WTC11 (cell line): ENCODE measurements at regions not wholly inside any gene's neighbourhood (a gene's known extent, or its start where the extent isn't known, plus 50 kb on each side); places are given as distances from the start of the nearest gene placed in this dataset.

ENCODE experiments used
- CBFB ChIP-seq: sonication (generic); formaldehyde crosslinking; IDR thresholded peaks from 2 replicates; pipeline ENCODE4 v1.8.1; 2022; ENCODE audit warnings: mild to moderate bottlenecking, low read depth, missing genetic modification reagents
- NR1H2 ChIP-seq: sonication (generic); formaldehyde crosslinking; IDR thresholded peaks from 2 replicates; pipeline ENCODE4 v1.9.0; 2021; ENCODE audit warnings: mild to moderate bottlenecking, moderate library complexity, missing genetic modification reagents
- PRRX2 ChIP-seq: fragments of 250-450 bp; sonication (Bioruptor Pico); IDR thresholded peaks from 2 replicates; pipeline ENCODE4 v1.8.0; 2021; ENCODE audit warnings: mild to moderate bottlenecking
- TF ChIP-seq, protein P1 (sequence below): sonication (generic); formaldehyde crosslinking; conservative IDR thresholded peaks from 2 replicates; pipeline ENCODE4 v1.8.1; 2022; ENCODE audit warnings: mild to moderate bottlenecking, missing genetic modification reagents
- TF ChIP-seq, protein P2 (sequence below): fragments of 200-600 bp; IDR thresholded peaks from 2 replicates; pipeline ENCODE4 v1.8.0; 2022; ENCODE audit warnings: antibody characterized with exemption
- TF ChIP-seq, protein P3 (sequence below): sonication (generic); formaldehyde crosslinking; IDR thresholded peaks from 2 replicates; pipeline ENCODE4 v1.8.1; 2022; ENCODE audit warnings: mild to moderate bottlenecking, moderate library complexity, missing genetic modification reagents
- TF ChIP-seq, protein P4 (sequence below): fragments of 250-450 bp; sonication (Bioruptor Pico); IDR thresholded peaks from 2 replicates; pipeline ENCODE4 v2.1.2; 2022; ENCODE audit warnings: mild to moderate bottlenecking, moderate library complexity

DNA sequence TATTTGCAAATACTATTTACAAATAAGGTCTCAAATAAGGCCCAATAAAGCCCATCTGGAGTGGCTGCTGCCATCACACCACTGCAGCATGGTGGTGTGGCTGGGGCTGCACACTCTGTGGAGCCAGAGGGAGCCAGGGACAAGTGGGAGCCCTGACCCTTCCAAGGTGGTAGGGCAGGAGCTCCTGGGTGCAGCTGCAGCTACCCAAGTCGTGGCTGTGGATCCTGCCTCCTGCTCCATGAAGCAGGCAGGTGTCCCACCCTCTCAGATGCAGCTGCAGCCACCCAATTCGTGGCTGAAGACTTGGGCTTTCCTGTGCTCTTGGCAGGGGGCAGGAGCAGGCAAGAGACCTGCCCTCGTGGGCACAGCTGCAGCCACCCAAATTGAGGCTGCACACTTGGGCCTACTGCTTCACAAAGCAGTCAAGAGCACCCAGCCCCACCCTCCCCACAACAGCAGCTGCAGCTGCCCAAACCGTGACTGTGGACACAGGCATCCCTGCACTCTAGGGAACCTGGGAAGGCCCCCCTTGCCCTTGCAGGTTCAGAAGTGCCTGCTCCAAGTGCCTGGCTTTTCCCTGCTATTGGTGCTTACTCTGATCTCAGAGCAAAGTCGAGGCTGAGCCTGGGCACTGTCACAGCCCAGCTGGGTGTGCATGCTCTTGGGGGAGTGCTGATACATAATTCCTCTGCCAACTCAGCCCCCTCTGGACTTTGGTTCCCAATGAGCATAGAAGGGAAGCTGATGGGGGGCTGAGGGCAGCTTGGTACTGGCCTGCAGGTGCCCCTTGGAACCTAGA is 614.8 kb downstream of the PCDH18 start:
- TF ChIP-seq PRRX2 (CRISPR knock-in tag): no peak
- TF ChIP-seq, protein P1, sequence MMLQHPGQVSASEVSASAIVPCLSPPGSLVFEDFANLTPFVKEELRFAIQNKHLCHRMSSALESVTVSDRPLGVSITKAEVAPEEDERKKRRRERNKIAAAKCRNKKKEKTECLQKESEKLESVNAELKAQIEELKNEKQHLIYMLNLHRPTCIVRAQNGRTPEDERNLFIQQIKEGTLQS: no peak
- TF ChIP-seq, protein P2, sequence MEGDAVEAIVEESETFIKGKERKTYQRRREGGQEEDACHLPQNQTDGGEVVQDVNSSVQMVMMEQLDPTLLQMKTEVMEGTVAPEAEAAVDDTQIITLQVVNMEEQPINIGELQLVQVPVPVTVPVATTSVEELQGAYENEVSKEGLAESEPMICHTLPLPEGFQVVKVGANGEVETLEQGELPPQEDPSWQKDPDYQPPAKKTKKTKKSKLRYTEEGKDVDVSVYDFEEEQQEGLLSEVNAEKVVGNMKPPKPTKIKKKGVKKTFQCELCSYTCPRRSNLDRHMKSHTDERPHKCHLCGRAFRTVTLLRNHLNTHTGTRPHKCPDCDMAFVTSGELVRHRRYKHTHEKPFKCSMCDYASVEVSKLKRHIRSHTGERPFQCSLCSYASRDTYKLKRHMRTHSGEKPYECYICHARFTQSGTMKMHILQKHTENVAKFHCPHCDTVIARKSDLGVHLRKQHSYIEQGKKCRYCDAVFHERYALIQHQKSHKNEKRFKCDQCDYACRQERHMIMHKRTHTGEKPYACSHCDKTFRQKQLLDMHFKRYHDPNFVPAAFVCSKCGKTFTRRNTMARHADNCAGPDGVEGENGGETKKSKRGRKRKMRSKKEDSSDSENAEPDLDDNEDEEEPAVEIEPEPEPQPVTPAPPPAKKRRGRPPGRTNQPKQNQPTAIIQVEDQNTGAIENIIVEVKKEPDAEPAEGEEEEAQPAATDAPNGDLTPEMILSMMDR: no peak
- TF ChIP-seq NR1H2: no peak
- TF ChIP-seq, protein P3, sequence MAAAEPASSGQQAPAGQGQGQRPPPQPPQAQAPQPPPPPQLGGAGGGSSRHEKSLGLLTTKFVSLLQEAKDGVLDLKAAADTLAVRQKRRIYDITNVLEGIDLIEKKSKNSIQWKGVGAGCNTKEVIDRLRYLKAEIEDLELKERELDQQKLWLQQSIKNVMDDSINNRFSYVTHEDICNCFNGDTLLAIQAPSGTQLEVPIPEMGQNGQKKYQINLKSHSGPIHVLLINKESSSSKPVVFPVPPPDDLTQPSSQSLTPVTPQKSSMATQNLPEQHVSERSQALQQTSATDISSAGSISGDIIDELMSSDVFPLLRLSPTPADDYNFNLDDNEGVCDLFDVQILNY (CRISPR knock-in tag): no peak
- TF ChIP-seq, protein P4, sequence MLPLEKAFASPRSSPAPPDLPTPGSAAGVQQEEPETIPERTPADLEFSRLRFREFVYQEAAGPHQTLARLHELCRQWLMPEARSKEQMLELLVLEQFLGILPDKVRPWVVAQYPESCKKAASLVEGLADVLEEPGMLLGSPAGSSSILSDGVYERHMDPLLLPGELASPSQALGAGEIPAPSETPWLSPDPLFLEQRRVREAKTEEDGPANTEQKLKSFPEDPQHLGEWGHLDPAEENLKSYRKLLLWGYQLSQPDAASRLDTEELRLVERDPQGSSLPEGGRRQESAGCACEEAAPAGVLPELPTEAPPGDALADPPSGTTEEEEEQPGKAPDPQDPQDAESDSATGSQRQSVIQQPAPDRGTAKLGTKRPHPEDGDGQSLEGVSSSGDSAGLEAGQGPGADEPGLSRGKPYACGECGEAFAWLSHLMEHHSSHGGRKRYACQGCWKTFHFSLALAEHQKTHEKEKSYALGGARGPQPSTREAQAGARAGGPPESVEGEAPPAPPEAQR (CRISPR knock-in tag): no peak
- TF ChIP-seq CBFB (CRISPR knock-in tag): no peak
